MM.1S (cell line): ENCODE measurements at regions not wholly inside any gene's neighbourhood (a gene's known extent, or its start where the extent isn't known, plus 50 kb on each side); places are given as distances from the start of the nearest gene placed in this dataset.

ENCODE experiments used
- DNase-seq: peaks from one replicate; pipeline ENCODE4 v3.0.0-alpha.2; 2015
- H2AFZ ChIP-seq: fragments of 300-600 bp; sonication (generic); 2 replicates; pipeline ENCODE4 v1.6.0; 2016; ENCODE audit warnings: antibody characterized with exemption, low read length
- H3F3A ChIP-seq: fragments of 300-600 bp; sonication (generic); 2 replicates; pipeline ENCODE4 v1.6.1; 2016; ENCODE audit warnings: mild to moderate bottlenecking, antibody characterized with exemption, low read length, moderate library complexity, mixed read lengths; ENCODE audit not compliant: insufficient read depth
- H3K27ac ChIP-seq: fragments of 300-600 bp; sonication (generic); 2 replicates; pipeline ENCODE4 v1.5.1; 2016; ENCODE audit warnings: mild to moderate bottlenecking, low read length
- H3K27me3 ChIP-seq: fragments of 300-600 bp; sonication (generic); replicated peaks from 2 replicates; pipeline ENCODE4 v1.6.0; 2016; ENCODE audit warnings: low read length; ENCODE audit not compliant: insufficient read depth
- H3K36me3 ChIP-seq: fragments of 300-600 bp; sonication (generic); replicated peaks from 2 replicates; pipeline ENCODE4 v1.6.1; 2016; ENCODE audit warnings: mild to moderate bottlenecking, low read length, mixed read lengths; ENCODE audit not compliant: insufficient read depth
- H3K4me1 ChIP-seq: fragments of 300-600 bp; sonication (generic); 2 replicates; pipeline ENCODE4 v1.6.1; 2016; ENCODE audit warnings: low read length, mixed read lengths
- H3K4me2 ChIP-seq: fragments of 300-600 bp; sonication (generic); 2 replicates; pipeline ENCODE4 v1.6.0; 2016; ENCODE audit warnings: low read depth, low read length
- H3K4me3 ChIP-seq: fragments of 300-600 bp; sonication (generic); 2 replicates; pipeline ENCODE4 v1.5.1; 2016; ENCODE audit warnings: low read length, mixed read lengths
- H3K79me2 ChIP-seq: fragments of 300-600 bp; sonication (generic); 2 replicates; pipeline ENCODE4 v1.6.1; 2016; ENCODE audit warnings: mixed run types, low read length, mixed read lengths
- H3K9ac ChIP-seq: fragments of 300-600 bp; sonication (generic); 2 replicates; pipeline ENCODE4 v1.6.1; 2016; ENCODE audit warnings: low read length, mixed read lengths
- H3K9me2 ChIP-seq: fragments of 300-600 bp; sonication (generic); replicated peaks from 2 replicates; pipeline ENCODE4 v1.6.1; 2016; ENCODE audit warnings: mild to moderate bottlenecking, low read length, mixed read lengths; ENCODE audit not compliant: insufficient read depth
- H3K9me3 ChIP-seq: fragments of 300-600 bp; sonication (generic); replicated peaks from 2 replicates; pipeline ENCODE4 v1.6.1; 2016; ENCODE audit warnings: mild to moderate bottlenecking, low read length, mixed read lengths; ENCODE audit not compliant: insufficient read depth
- H4K20me1 ChIP-seq: fragments of 300-600 bp; sonication (generic); 2 replicates; pipeline ENCODE4 v1.6.1; 2016; ENCODE audit warnings: mild to moderate bottlenecking, low read length, moderate library complexity, mixed read lengths; ENCODE audit not compliant: insufficient read depth
- CTCF ChIP-seq: fragments of 300-600 bp; sonication (generic); IDR thresholded peaks from 2 replicates; pipeline ENCODE4 v1.5.1; 2016; ENCODE audit warnings: antibody characterized with exemption, low read length, mixed read lengths
- EZH2 ChIP-seq: fragments of 300-600 bp; sonication (generic); optimal IDR thresholded peaks from 2 replicates; pipeline ENCODE3; 2017; ENCODE audit warnings: low read depth, mild to moderate bottlenecking, antibody characterized with exemption, low read length, mixed read lengths
- EZH2phosphoT487 ChIP-seq: fragments of 300-600 bp; sonication (generic); IDR thresholded peaks from 2 replicates; pipeline ENCODE4 v1.6.1; 2018; ENCODE audit warnings: antibody characterized with exemption, low read length

- no peaks in the 10 kb centered on the region for H3F3A ChIP-seq
- no peaks in the 10 kb centered on the region for H3K36me3 ChIP-seq
- TF ChIP-seq CTCF (no peak), EZH2 (no peak), EZH2phosphoT487 (no peak)
- no peak for DNase-seq
- no peak overlapping the region for H3K4me2 ChIP-seq
- no peak overlapping the region for H3K4me3 ChIP-seq
- H3K9me2 ChIP-seq = no peaks in the 10 kb centered on the region
- H4K20me1 ChIP-seq = no peaks in the 10 kb centered on the region
- H3K27me3 ChIP-seq = no peaks in the 10 kb centered on the region
- no peak overlapping the region for H2AFZ ChIP-seq
- H3K9me3 ChIP-seq = no peaks in the 10 kb centered on the region
- H3K4me1 ChIP-seq = no peaks in the 10 kb centered on the region
- no peak overlapping the region for H3K9ac ChIP-seq
- no peak overlapping the region for H3K27ac ChIP-seq
- H3K79me2 ChIP-seq = no peaks in the 10 kb centered on the region
Measured at GRCh38 chrX:13370713-13371112, 50.9 kb upstream of the ATXN3L start.
